Left ventricle myocardium inferior (tissue), 1 donor: ENCODE measurements at regions not wholly inside any gene's neighbourhood (a gene's known extent, or its start where the extent isn't known, plus 50 kb on each side); places are given as distances from the start of the nearest gene placed in this dataset.

Source experiments
- DNase-seq: peaks from one replicate; pipeline ENCODE4 v3.0.0-alpha.2; 2020
- H3K27ac ChIP-seq: fragments of 200-600 bp; replicated peaks from 2 replicates; pipeline ENCODE4 v1.8.0; 2021
- H3K27me3 ChIP-seq: fragments of 200-600 bp; 2 replicates; pipeline ENCODE4 v1.8.0; 2021; ENCODE audit warnings: low read depth
- H3K36me3 ChIP-seq: fragments of 200-600 bp; 2 replicates; pipeline ENCODE4 v1.8.0; 2021
- H3K4me1 ChIP-seq: fragments of 200-600 bp; 2 replicates; pipeline ENCODE4 v1.8.0; 2021
- H3K4me3 ChIP-seq: fragments of 200-600 bp; 2 replicates; pipeline ENCODE4 v1.8.0; 2021; ENCODE audit warnings: mild to moderate bottlenecking, moderate library complexity
- H3K9me3 ChIP-seq: fragments of 200-600 bp; replicated peaks from 2 replicates; pipeline ENCODE4 v1.8.0; 2021
- intact Hi-C: fragments of 100-400 bp; cut with micrococcal nuclease; formaldehyde crosslinking; loops from one replicate; pipeline ENCODE4 v1.11.0; 2022
- TF ChIP-seq, protein P1 (sequence below): fragments of 200-600 bp; IDR thresholded peaks from 2 replicates; pipeline ENCODE4 v1.8.0; 2021; ENCODE audit warnings: antibody characterized with exemption, mild to moderate bottlenecking, borderline replicate concordance
- donor health status: DM: no; HTN: yes; CAD: no; lungs with severe emphysema.

DNA sequence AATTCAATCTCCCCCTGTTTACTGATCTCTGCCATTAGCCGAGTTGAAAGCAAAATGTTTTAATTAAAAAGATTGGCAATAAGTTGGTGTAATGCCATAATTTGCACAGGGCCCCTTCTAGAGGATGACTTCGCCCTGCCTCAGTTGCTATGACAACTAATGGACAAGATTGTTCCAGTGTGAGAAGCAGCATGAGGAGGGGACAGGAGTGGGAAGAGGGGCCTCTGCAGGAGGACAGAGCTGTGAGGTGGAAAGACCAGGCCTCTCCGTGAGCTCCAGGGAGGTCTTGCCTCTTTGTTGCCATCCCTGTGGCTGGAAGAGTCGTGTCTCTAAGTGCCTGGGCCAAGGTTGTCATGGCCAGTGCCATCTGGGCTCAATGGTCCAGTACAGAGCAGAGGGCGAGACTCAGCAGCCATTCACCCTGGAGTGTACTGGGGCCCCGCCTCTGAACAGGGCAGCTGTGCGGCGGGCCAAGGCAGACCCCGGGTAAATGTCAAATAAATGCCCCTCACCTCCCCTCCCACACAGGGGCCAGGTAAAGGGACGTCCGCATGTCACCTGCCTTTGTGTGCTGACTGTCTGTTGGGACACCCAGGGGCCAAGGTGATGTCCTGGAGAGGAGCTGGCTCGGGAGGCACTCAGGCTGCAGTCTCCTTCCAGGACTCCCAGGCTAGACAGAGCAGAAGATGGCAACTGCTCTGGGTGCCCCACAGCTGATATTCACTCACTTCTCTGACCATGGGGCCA, 97.0 kb upstream of the RET start:
- H3K36me3 ChIP-seq: no peaks in the 10 kb centered on the region
- no peak for DNase-seq
- H3K9me3 ChIP-seq: no peaks in the 10 kb centered on the region
- TF ChIP-seq, protein P1, sequence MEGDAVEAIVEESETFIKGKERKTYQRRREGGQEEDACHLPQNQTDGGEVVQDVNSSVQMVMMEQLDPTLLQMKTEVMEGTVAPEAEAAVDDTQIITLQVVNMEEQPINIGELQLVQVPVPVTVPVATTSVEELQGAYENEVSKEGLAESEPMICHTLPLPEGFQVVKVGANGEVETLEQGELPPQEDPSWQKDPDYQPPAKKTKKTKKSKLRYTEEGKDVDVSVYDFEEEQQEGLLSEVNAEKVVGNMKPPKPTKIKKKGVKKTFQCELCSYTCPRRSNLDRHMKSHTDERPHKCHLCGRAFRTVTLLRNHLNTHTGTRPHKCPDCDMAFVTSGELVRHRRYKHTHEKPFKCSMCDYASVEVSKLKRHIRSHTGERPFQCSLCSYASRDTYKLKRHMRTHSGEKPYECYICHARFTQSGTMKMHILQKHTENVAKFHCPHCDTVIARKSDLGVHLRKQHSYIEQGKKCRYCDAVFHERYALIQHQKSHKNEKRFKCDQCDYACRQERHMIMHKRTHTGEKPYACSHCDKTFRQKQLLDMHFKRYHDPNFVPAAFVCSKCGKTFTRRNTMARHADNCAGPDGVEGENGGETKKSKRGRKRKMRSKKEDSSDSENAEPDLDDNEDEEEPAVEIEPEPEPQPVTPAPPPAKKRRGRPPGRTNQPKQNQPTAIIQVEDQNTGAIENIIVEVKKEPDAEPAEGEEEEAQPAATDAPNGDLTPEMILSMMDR: no peak
- no peaks in the 10 kb centered on the region for H3K4me1 ChIP-seq
- peaks cover 1% of the 10 kb centered on the region for H3K27me3 ChIP-seq
- no peak overlapping the region for H3K4me3 ChIP-seq
- H3K27ac ChIP-seq: no peak overlapping the region
- intact Hi-C loops: no loop called here

DNA sequence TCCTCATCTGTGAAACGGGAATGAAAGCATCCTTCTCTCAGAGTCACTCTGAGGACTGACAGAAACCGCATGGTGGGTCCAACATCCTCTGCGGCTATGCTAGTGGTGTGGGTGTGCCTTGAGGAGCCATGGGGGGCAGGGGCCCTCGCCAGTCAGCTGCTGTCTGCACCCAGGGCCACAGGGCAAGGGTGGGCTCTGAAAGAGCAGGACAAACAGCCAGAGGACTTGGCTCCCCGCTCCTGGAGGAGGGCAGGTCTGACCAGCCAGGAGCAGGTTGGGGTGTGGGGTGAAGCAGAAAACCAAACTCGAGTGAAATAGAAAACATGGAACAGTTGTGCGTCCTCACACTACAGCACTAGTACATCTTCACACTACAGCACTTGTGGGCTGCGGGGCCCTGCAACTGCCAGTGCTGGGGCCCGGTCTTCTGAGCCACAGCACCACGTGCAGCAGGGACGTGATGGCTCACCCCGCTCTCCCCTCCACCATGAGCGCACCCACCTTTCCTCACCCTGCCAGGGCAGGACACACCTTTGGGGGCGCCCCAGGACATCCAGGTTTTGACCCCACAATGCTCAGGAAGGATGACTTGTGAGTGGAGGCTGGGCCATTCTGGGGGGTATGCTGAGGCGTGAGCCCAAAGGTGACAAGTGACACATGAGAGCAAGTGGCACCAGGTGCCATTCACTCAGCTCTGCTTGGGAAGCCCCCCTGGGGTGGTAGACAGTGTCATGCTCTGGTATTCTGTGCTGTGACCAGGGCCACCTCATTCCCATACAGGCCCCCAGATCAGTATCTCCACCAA, 96.1 kb upstream of the RET start:
- Histone ChIP-seq H3K9me3 (no peaks in the 10 kb centered on the region), H3K36me3 (no peaks in the 10 kb centered on the region), H3K27ac (no peak overlapping the region), H3K4me3 (no peak overlapping the region), H3K27me3 (no peaks in the 10 kb centered on the region), H3K4me1 (no peaks in the 10 kb centered on the region)
- no peak for DNase-seq
- intact Hi-C loops: no loop called here
- TF ChIP-seq, protein P1: no peak

DNA sequence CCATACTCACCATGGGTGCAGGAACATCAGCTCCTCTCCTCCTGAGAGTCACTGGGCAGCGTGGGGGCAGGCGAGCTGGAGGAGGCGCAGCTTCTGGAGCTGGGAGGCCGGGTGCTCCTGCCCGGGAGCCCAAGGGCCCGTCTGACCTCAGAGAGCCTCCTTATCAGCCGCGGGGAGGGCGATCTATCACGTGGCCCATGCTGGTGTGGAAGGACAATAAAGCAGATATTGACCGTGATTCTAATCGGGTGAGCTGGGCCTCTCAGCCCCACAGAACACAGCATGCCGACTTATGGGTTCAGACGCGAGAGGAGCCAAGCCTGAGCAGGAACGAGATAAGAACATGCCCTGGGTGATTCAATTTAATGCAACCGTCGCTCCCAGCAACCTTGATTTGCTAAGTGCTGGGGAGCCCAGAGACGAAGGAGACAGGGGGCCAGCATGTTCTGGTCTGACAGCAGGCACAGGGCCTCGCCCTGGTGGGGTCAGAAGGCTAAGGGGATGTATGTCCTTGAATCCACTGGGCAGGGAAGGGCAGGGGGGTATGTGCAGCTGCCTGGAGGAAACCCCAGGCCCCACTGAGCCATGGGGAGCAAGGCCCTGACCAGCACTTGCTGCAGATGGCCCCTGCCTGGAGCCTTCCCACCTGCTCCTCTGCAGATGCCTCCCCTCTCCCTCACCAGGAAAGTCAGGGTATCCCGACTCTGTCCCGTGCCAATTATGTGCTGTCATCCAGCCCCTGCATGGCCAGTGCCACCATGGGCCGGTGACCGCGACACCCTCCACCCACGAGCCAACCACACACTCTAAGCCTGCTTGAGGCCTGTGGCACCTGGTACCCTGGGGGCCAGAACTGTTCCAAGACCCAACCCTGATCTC, 95.3 kb upstream of the RET start:
- H3K4me3 ChIP-seq: no peak overlapping the region
- H3K36me3 ChIP-seq: no peaks in the 10 kb centered on the region
- H3K27me3 ChIP-seq: no peaks in the 10 kb centered on the region
- no peaks in the 10 kb centered on the region for H3K9me3 ChIP-seq
- DNase-seq: no peak
- no peaks in the 10 kb centered on the region for H3K4me1 ChIP-seq
- H3K27ac ChIP-seq: no peak overlapping the region
- TF ChIP-seq, protein P1: no peak
- intact Hi-C loops: no loop called here

DNA sequence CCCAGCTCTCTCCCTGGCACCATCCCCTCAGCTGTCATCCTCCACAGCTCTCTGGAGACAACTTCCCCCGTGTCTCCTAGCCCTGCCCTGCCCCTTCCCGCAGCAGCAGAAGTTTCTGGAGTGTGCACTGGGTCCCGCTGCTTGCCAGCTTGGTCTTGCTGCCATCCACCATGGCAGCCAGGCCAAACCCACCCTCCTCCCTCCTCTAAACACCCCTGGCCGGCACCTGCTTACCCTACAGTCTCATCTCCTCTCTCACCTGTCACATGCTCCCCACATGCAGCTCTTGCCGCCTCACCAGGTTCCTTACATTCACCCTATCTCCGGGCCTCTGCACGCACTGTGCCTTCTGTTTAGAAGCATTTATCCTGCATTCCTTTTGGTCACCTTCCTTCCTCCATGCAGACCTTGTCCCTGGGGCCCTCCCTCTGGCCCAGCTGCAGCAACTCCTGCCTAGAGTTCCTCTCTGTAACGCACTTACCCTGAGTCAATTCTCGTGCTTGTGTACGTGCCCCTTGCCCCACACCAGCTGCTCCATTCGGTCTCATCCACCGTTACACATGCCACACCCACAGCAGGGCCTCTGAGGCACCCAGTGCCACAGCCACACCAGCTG, 93.9 kb upstream of the RET start:
- Histone ChIP-seq H3K36me3 (no peaks in the 10 kb centered on the region), H3K4me3 (no peak overlapping the region), H3K4me1 (no peaks in the 10 kb centered on the region), H3K9me3 (no peaks in the 10 kb centered on the region), H3K27ac (no peak overlapping the region), H3K27me3 (no peaks in the 10 kb centered on the region)
- DNase-seq: no peak
- TF ChIP-seq, protein P1: no peak
- intact Hi-C loops: no loop called here

DNA sequence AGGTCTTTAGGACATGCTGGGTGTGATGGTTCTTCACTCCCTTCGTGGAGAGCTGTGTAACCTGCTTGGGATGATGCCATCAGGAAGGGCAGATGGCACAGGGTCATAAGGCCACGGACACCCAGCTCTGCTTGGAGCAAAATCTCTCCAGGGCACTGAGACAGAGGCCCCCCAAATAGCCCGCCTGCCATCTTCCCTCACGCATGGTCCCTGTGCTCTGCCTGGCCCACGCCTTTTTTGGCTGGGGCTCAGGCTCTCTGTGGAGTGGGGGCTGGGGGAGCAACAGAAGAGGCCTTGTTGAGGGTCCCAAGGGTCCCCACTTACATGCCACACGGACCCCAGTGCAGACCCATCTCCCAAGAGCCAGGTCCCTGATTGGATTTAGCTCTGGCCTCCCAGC, 93.3 kb upstream of the RET start:
- Histone ChIP-seq H3K36me3 (no peaks in the 10 kb centered on the region), H3K4me3 (no peak overlapping the region), H3K9me3 (no peaks in the 10 kb centered on the region), H3K4me1 (no peaks in the 10 kb centered on the region), H3K27me3 (no peaks in the 10 kb centered on the region), H3K27ac (no peak overlapping the region)
- DNase-seq: no peak
- intact Hi-C loops: no loop called here
- TF ChIP-seq, protein P1: no peak
